ENCODE measurements at regions not wholly inside any gene's neighbourhood (a gene's known extent, or its start where the extent isn't known, plus 50 kb on each side); places are given as distances from the start of the nearest gene placed in this dataset.

GRCh38 chr14:34368971-34369647 is 92.9 kb downstream of the SPTSSA start:
- TF ChIP-seq, protein P1, sequence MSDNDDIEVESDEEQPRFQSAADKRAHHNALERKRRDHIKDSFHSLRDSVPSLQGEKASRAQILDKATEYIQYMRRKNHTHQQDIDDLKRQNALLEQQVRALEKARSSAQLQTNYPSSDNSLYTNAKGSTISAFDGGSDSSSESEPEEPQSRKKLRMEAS (CRISPR knock-in tag; IDR thresholded peaks at IDR 0.05) = no peak
- TF ChIP-seq CTCF (IDR thresholded peaks at IDR 0.05) = no peak
- TF ChIP-seq ZNF138 (CRISPR knock-in tag; conservative IDR thresholded peaks at IDR 0.05) = no peak
- TF ChIP-seq TCF7 (CRISPR knock-in tag; IDR thresholded peaks at IDR 0.05; ENCODE audit: low read depth) = no peak
- no peak for TF ChIP-seq ZNF671 (CRISPR knock-in tag; IDR thresholded peaks at IDR 0.05)
- TF ChIP-seq ATF1 (CRISPR knock-in tag; IDR thresholded peaks at IDR 0.05) = no peak
- TF ChIP-seq, protein P2, sequence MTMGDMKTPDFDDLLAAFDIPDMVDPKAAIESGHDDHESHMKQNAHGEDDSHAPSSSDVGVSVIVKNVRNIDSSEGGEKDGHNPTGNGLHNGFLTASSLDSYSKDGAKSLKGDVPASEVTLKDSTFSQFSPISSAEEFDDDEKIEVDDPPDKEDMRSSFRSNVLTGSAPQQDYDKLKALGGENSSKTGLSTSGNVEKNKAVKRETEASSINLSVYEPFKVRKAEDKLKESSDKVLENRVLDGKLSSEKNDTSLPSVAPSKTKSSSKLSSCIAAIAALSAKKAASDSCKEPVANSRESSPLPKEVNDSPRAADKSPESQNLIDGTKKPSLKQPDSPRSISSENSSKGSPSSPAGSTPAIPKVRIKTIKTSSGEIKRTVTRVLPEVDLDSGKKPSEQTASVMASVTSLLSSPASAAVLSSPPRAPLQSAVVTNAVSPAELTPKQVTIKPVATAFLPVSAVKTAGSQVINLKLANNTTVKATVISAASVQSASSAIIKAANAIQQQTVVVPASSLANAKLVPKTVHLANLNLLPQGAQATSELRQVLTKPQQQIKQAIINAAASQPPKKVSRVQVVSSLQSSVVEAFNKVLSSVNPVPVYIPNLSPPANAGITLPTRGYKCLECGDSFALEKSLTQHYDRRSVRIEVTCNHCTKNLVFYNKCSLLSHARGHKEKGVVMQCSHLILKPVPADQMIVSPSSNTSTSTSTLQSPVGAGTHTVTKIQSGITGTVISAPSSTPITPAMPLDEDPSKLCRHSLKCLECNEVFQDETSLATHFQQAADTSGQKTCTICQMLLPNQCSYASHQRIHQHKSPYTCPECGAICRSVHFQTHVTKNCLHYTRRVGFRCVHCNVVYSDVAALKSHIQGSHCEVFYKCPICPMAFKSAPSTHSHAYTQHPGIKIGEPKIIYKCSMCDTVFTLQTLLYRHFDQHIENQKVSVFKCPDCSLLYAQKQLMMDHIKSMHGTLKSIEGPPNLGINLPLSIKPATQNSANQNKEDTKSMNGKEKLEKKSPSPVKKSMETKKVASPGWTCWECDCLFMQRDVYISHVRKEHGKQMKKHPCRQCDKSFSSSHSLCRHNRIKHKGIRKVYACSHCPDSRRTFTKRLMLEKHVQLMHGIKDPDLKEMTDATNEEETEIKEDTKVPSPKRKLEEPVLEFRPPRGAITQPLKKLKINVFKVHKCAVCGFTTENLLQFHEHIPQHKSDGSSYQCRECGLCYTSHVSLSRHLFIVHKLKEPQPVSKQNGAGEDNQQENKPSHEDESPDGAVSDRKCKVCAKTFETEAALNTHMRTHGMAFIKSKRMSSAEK (CRISPR knock-in tag; IDR thresholded peaks at IDR 0.05; ENCODE audit: borderline replicate concordance) = no peak
- TF ChIP-seq SP1 (CRISPR knock-in tag; conservative IDR thresholded peaks at IDR 0.05) = no peak
- TF ChIP-seq, protein P3, sequence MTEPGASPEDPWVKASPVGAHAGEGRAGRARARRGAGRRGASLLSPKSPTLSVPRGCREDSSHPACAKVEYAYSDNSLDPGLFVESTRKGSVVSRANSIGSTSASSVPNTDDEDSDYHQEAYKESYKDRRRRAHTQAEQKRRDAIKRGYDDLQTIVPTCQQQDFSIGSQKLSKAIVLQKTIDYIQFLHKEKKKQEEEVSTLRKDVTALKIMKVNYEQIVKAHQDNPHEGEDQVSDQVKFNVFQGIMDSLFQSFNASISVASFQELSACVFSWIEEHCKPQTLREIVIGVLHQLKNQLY (CRISPR knock-in tag; IDR thresholded peaks at IDR 0.05) = no peak
